ENCODE measurements at regions not wholly inside any gene's neighbourhood (a gene's known extent, or its start where the extent isn't known, plus 50 kb on each side); places are given as distances from the start of the nearest gene placed in this dataset.

DNA sequence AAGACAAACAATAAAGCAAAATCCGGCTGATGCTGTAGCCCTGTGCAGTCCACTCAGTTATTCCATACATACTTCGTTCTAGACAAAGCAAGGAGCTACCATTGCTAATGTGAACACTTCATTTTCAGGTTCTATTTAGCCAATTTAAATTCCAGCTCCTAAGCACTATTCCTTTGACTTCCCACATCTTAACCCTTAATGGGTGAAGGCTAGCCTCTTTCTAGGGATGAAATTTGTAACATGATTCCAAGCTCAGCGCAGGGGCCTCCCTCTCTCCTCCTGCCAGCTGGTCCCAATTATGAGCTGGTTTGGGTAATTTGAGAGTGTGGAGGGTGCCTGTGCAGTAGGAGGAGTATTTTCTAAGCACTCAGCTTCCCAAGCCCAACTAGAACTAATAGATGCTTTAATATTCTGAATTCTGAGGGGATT, 53.9 kb upstream of the PTGFRN start:
- no peaks in the 10 kb centered on the region for H3K27me3 ChIP-seq (replicated peaks; ENCODE audit: control insufficient read depth, insufficient read depth, low read length, poor library complexity, severe bottlenecking)

DNA sequence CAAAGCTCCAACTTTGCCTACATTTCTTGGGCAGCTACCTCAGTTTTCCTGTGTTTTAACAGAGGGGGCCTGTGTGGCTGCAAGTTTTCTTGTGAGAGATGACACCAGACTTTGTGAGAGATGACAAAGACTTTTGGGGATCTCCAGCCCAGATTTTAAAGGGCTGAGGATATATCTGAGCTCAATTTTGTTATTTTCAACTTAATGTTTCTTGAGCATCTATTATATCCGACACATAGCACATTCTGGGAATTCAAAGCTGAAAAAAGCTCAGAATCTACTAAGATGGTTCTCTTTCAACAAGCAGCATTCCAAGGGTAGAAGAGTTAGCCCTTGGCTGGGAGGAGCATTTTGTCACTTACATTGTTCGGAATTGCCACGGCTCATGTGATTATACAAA, 53.4 kb upstream of the PTGFRN start:
- no peaks in the 10 kb centered on the region for H3K4me1 ChIP-seq (ENCODE audit: control insufficient read depth, insufficient read depth, low read length, poor library complexity, severe bottlenecking)
- H3K27ac ChIP-seq (ENCODE audit: insufficient read depth, low read length, poor library complexity, severe bottlenecking): no peak overlapping the region
- DNase-seq: no peak
- H3K36me3 ChIP-seq (ENCODE audit: control insufficient read depth, insufficient read depth, low read length): no peaks in the 10 kb centered on the region
- H3K27me3 ChIP-seq (replicated peaks; ENCODE audit: control insufficient read depth, insufficient read depth, low read length, poor library complexity, severe bottlenecking): no peaks in the 10 kb centered on the region
- no peaks in the 10 kb centered on the region for H3K9me3 ChIP-seq (ENCODE audit: control insufficient read depth, low read length)
- H3K4me3 ChIP-seq (ENCODE audit: insufficient read depth, low read depth, low read length, poor library complexity, severe bottlenecking): no peak overlapping the region

More for the DNA sequence above, 53.9 kb upstream of the PTGFRN start:
- H3K4me3 ChIP-seq (ENCODE audit: insufficient read depth, low read depth, low read length, poor library complexity, severe bottlenecking): no peak overlapping the region
- no peaks in the 10 kb centered on the region for H3K36me3 ChIP-seq (ENCODE audit: control insufficient read depth, insufficient read depth, low read length)
- H3K4me1 ChIP-seq (ENCODE audit: control insufficient read depth, insufficient read depth, low read length, poor library complexity, severe bottlenecking): no peaks in the 10 kb centered on the region
- DNase-seq: no peak
- no peak overlapping the region for H3K27ac ChIP-seq (ENCODE audit: insufficient read depth, low read length, poor library complexity, severe bottlenecking)
- no peaks in the 10 kb centered on the region for H3K9me3 ChIP-seq (ENCODE audit: control insufficient read depth, low read length)

GRCh38 chr1:116857092-116857491, 52.6 kb upstream of the PTGFRN start:
- Histone ChIP-seq H3K36me3 (ENCODE audit: control insufficient read depth, insufficient read depth, low read length) (no peaks in the 10 kb centered on the region), H3K27ac (ENCODE audit: insufficient read depth, low read length, poor library complexity, severe bottlenecking) (no peak overlapping the region), H3K9me3 (ENCODE audit: control insufficient read depth, low read length) (no peaks in the 10 kb centered on the region), H3K27me3 (replicated peaks; ENCODE audit: control insufficient read depth, insufficient read depth, low read length, poor library complexity, severe bottlenecking) (no peaks in the 10 kb centered on the region), H3K4me3 (ENCODE audit: insufficient read depth, low read depth, low read length, poor library complexity, severe bottlenecking) (no peak overlapping the region), H3K4me1 (ENCODE audit: control insufficient read depth, insufficient read depth, low read length, poor library complexity, severe bottlenecking) (no peaks in the 10 kb centered on the region)
- no peak for DNase-seq
